Activated CD8-positive, alpha-beta T cell treated with anti-CD3 and anti-CD28 coated beads, Interleukin-2, amount 10 ng/mL, durations not matched to agents 7 days and 5 days (primary cell): ENCODE measurements at regions not wholly inside any gene's neighbourhood (a gene's known extent, or its start where the extent isn't known, plus 50 kb on each side); places are given as distances from the start of the nearest gene placed in this dataset.

Experiments used
- ATAC-seq: fragments of 150-1000 bp; cut with Tn5 transposase; one replicate; pipeline ENCODE4 v1.10.0; 2021; ENCODE audit warnings: moderate library complexity
- CTCF ChIA-PET: fragments of 350-600 bp; sonication (Branson Sonifier 250); formaldehyde crosslinking; loops from one replicate; lab custom pipeline; 2021; ENCODE audit warnings: antibody characterized with exemption; lab: Charles Lee
- POLR2A ChIA-PET: fragments of 350-600 bp; sonication (Branson Sonifier 250); formaldehyde crosslinking; loops from one replicate; lab custom pipeline; 2021; ENCODE audit warnings: antibody characterized with exemption; lab: Charles Lee
- DNase-seq: peaks from one replicate; pipeline ENCODE4 v3.0.0-alpha.2; 2020
- H3K27ac Mint-ChIP-seq: one replicate; pipeline ENCODE4 v1.8.0; 2021; ENCODE audit warnings: mild to moderate bottlenecking, mixed read lengths
- H3K27me3 Mint-ChIP-seq: one replicate; pipeline ENCODE4 v1.8.0; 2021; ENCODE audit warnings: low read depth, mixed read lengths
- H3K36me3 Mint-ChIP-seq: one replicate; pipeline ENCODE4 v1.8.0; 2021; ENCODE audit warnings: low read depth, mixed read lengths
- H3K4me1 Mint-ChIP-seq: one replicate; pipeline ENCODE4 v1.8.0; 2021; ENCODE audit warnings: low read depth, mixed read lengths
- H3K4me3 Mint-ChIP-seq: one replicate; pipeline ENCODE4 v1.8.0; 2021; ENCODE audit warnings: mild to moderate bottlenecking, mixed read lengths
- H3K9me3 Mint-ChIP-seq: one replicate; pipeline ENCODE4 v1.8.0; 2022; ENCODE audit warnings: mixed read lengths; ENCODE audit not compliant: insufficient read depth

DNA sequence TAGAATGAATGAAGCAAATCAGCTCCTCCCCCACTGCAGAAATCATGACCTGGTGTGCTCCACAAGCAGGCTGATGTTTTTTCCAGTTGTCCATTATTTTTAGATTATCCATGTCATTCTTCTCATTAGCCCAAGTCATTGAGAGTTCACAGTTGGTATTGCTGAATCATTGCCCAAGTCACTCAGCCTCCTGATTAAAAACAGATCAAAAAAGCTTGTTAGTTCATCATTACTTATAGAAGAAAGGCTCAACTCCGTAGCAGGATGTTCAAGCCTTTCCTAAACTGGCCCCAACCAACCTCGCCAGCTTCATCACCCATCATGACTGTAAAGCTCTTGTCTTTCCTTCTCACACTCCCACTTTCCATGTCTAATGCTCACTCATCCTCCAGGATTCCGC is 161.3 kb upstream of the CTTNBP2NL start:
- peaks cover 3% of the 10 kb centered on the region for H3K27me3 Mint-ChIP-seq
- ATAC-seq (no peak), DNase-seq (no peak)
- H3K9me3 Mint-ChIP-seq: no peaks in the 10 kb centered on the region
- CTCF ChIA-PET: no interaction called here
- no peaks in the 10 kb centered on the region for H3K4me1 Mint-ChIP-seq
- H3K4me3 Mint-ChIP-seq: no peak overlapping the region
- H3K27ac Mint-ChIP-seq: no peak overlapping the region
- POLR2A ChIA-PET: no interaction called here
- H3K36me3 Mint-ChIP-seq: no peaks in the 10 kb centered on the region

DNA sequence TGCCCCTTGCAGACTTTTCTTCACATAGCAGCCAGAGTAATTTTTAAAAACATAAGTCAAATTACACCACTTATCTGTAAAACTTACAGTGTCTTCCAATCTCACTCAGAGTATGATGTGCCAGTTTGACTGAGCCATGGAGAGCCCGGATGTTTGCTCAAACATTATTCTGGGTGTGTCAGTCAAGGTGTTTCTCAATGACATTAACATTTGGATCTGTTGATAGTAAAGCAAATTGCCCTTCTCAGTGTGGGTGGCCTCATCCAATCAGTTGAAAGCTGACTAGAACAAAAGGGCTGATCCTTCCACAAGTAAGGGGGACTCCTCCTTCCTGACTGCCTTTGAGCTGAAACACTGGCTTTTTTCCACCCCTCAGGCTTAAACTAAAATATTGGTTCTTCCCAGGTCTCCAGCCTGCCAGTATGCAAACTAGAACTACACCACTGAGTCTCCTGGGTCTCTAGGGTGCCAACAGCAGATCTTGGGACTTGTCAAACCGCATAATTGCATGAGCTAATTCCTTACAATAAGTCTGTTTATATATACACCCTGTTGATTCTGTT is 157.9 kb upstream of the CTTNBP2NL start:
- H3K27me3 Mint-ChIP-seq: peaks cover 3% of the 10 kb centered on the region
- ATAC-seq (no peak), DNase-seq (no peak)
- no peaks in the 10 kb centered on the region for H3K9me3 Mint-ChIP-seq
- ChIA-PET POLR2A (no interaction called here), CTCF (no interaction called here)
- H3K27ac Mint-ChIP-seq: no peak overlapping the region
- H3K4me1 Mint-ChIP-seq: no peaks in the 10 kb centered on the region
- no peak overlapping the region for H3K4me3 Mint-ChIP-seq
- no peaks in the 10 kb centered on the region for H3K36me3 Mint-ChIP-seq

DNA sequence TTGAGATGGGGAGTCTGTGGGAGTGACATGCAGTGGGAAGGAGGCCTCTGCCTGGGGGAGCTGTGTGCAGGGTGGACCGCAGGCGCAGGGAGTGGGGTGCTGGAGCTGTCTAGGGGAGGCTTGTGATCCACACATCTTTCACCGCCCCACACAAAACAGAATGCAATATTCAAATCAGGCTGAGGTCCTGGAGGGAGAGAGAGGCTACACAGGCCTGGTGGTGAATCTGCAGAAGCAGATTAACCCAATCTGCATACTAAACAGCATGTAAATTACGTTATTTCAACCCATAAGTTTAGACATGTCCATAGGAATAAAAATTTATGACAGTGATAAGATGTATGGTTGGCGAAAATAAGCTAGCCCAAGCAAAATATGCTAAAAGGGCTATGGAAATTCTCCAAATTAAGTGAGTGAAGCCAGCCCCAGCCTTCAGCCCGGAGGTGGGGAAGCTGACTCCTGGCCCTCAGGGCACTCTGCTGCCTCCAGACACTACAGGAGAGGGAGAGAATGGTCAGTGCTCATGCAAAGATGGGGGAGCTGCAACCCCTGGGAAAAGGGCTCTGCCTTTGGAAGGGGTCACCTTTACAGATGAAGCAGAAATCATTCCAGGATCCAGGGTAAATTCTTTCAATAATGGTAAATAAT is 156.2 kb upstream of the CTTNBP2NL start:
- POLR2A ChIA-PET: no interaction called here
- ATAC-seq (no peak), DNase-seq (no peak)
- Mint-ChIP-seq H3K9me3 (no peaks in the 10 kb centered on the region), H3K36me3 (no peaks in the 10 kb centered on the region), H3K27ac (no peak overlapping the region), H3K4me3 (no peak overlapping the region), H3K27me3 (peaks cover 2% of the 10 kb centered on the region), H3K4me1 (no peaks in the 10 kb centered on the region)
- CTCF ChIA-PET: no interaction called here

DNA sequence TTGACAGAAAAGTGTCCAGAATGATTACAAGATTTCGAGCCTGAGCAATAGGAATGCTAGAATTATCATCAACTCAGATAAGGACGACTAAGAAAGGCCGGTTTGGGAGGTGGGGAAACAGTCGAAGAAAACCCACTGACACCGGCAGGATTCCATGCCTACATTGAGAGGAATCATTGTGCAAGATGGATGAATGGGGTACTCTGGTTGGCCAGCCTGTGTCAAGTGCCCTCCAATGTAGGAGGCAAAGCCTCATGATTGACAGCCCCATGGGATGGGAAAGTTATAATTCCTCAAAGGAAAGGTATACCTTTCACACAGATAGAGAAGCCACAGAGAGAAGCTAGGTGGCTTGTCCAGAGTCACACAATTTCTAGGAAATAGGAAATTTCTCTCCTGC is 153.5 kb upstream of the CTTNBP2NL start:
- H3K27me3 Mint-ChIP-seq: peaks cover 2% of the 10 kb centered on the region
- ChIA-PET CTCF (no interaction called here), POLR2A (no interaction called here)
- no peaks in the 10 kb centered on the region for H3K9me3 Mint-ChIP-seq
- H3K27ac Mint-ChIP-seq: no peak overlapping the region
- no peak for ATAC-seq
- no peak for DNase-seq
- no peaks in the 10 kb centered on the region for H3K4me1 Mint-ChIP-seq
- no peaks in the 10 kb centered on the region for H3K36me3 Mint-ChIP-seq
- H3K4me3 Mint-ChIP-seq: no peak overlapping the region

DNA sequence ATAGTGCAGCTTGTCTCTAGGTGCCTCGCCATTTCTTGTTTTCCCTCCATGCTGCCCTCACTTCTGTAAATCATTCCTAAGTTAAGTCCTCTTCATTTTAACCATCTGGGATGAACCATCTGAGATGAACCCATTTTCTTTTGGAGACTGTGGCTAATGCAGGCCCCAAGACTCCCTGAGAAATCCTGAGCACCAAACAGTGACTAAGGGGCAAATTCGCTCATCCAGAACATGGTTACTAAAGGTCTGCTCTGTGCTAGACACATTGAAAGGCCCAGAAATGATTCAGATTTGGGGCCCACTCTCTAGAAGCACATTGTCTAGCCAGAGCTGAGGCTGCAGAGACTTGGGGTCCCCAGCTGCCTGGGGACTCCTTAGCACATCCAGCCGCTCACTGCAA is 151.9 kb upstream of the CTTNBP2NL start:
- CTCF ChIA-PET: no interaction called here
- ATAC-seq (no peak), DNase-seq (no peak)
- no peaks in the 10 kb centered on the region for H3K4me1 Mint-ChIP-seq
- no peaks in the 10 kb centered on the region for H3K36me3 Mint-ChIP-seq
- no peaks in the 10 kb centered on the region for H3K9me3 Mint-ChIP-seq
- H3K27ac Mint-ChIP-seq: no peak overlapping the region
- H3K27me3 Mint-ChIP-seq: no peaks in the 10 kb centered on the region
- H3K4me3 Mint-ChIP-seq: no peak overlapping the region
- POLR2A ChIA-PET: no interaction called here

DNA sequence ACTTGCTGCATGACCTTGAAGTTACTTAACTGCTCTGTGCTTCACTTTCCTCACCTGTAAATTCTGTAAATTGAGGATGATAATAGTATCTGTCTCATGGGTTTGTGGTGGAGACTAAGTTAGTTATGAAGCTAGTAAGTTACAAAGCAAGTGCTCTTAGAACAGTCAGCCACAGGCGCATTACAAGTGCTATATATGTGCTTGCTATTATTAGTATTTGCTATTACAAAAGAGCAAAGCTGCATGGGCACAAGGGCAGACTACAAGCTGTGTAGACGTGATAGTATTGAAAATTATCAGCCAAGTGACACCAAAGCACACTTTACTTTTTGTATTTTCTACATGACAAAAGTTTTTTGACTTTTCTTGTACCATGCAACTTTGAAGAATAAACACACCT is 150.9 kb upstream of the CTTNBP2NL start:
- ChIA-PET CTCF (no interaction called here), POLR2A (no interaction called here)
- Mint-ChIP-seq H3K27me3 (no peaks in the 10 kb centered on the region), H3K4me1 (no peaks in the 10 kb centered on the region), H3K36me3 (no peaks in the 10 kb centered on the region), H3K4me3 (no peak overlapping the region), H3K27ac (no peak overlapping the region), H3K9me3 (no peaks in the 10 kb centered on the region)
- ATAC-seq: no peak
- DNase-seq: no peak

DNA sequence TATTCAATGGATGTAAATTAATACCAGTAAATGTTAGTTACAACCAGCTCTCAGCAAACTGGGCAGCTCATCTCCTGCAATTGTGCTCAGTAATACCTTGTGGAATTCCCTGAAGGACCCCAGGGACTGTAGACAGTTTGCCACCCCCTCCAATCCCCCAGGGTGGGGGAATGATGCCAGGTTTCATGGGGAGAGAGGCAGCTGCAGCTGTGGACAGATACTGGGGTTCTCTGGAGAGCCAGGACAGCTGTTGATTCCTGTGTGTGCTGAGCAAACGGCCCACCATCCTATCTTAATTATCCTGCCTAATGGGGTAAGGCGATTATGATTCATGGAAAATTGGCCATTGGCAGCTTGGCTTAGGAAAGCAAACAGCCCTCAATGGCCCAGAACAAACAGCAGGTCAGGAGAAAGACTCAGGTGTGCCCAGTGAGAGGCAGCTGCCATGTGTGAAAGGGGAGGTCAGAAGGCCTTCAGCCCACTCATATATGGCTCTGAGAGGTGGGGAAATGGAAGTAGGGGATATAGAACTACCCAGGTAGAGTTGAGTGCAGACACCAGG is 148.9 kb upstream of the CTTNBP2NL start:
- ChIA-PET POLR2A (no interaction called here), CTCF (interaction anchor here (1.0 kb wide), 1 partner anchor 144 kb away, joined by 3 read pairs; no protein-coding TSS in a partner anchor)
- Mint-ChIP-seq H3K9me3 (no peaks in the 10 kb centered on the region), H3K4me1 (no peaks in the 10 kb centered on the region), H3K27me3 (no peaks in the 10 kb centered on the region), H3K4me3 (no peak overlapping the region), H3K27ac (no peak overlapping the region), H3K36me3 (no peaks in the 10 kb centered on the region)
- DNase-seq: no peak
- ATAC-seq: no peak

DNA sequence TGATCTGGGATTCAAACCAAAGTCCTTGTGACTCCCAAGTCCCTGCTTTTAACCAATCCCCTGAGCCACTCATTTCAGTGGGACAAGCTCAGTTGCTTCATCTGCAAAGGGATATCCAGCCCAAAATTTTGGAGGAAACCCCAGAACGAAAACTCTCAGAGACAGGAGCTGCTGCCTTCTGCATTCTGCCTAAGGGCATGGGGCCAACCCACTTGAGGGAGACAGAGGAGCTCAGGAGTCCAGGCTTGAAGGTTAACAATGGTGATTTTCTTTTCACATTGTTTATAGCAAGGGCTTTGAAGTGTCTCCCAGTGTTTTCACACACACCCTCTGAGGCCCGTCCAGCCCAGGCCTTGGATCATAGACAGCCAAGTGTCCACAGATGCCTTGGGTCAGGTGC is 148.1 kb upstream of the CTTNBP2NL start:
- ChIA-PET CTCF (no interaction called here), POLR2A (no interaction called here)
- no peak overlapping the region for H3K4me3 Mint-ChIP-seq
- no peaks in the 10 kb centered on the region for H3K4me1 Mint-ChIP-seq
- no peaks in the 10 kb centered on the region for H3K27me3 Mint-ChIP-seq
- no peak for ATAC-seq
- H3K27ac Mint-ChIP-seq: no peak overlapping the region
- no peaks in the 10 kb centered on the region for H3K36me3 Mint-ChIP-seq
- no peaks in the 10 kb centered on the region for H3K9me3 Mint-ChIP-seq
- no peak for DNase-seq

DNA sequence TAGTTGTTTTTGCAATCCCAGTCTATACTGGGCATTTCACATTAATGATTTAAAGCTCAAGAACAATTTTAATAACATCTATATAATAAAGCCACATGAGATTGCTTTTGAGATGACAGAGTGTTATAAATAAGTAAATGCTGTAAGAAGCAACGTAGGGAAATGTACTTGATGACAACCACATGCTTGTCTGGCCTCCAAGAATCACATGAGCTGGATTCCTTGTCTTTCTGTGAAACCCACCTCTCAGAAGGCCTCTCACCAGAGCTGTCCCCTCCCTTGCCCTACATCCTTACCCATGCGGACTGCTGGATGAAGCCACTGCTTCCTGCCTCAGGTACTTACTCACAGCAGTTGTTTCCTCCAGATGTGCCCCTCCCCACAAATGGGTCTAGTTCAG is 145.1 kb upstream of the CTTNBP2NL start:
- Mint-ChIP-seq H3K4me3 (no peak overlapping the region), H3K4me1 (no peaks in the 10 kb centered on the region), H3K27me3 (no peaks in the 10 kb centered on the region), H3K27ac (no peak overlapping the region), H3K9me3 (no peaks in the 10 kb centered on the region), H3K36me3 (no peaks in the 10 kb centered on the region)
- DNase-seq: no peak
- CTCF ChIA-PET: no interaction called here
- POLR2A ChIA-PET: no interaction called here
- no peak for ATAC-seq

DNA sequence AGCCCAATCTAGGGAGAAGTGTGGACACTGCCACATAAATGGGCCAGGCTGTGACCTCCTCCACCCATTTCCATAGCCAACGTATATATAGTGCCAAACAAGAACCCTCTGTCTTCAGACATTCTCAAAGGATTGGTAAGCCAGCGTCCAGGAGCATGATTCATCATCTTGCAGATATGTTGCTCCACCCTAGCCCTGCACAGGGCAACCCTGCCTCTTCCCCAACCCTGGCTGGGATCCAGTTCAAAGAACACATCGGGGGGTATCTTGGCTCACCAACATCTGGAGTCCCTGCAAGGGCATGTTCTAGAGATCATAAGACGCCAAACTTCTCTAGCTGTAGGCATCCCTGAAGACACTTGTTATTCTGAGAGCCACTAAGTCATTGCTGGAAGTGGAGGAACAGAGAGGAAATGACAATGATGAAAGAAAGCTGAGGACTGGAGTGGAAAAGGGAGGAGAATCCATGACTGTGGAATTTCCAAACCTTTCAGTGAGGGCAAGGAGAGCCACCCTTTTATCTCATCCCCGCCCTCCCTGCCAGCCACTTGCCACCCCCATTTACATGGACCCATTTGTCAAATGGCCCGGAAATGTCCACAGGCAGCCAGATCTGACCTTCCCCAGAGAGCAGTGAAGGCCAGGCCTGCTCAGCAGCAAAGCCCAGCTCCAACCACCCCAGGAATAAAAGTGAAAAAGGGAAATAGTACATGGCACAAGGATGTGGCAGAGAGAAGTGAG is 144.1 kb upstream of the CTTNBP2NL start:
- ChIA-PET CTCF (no interaction called here), POLR2A (no interaction called here)
- Mint-ChIP-seq H3K36me3 (no peaks in the 10 kb centered on the region), H3K27me3 (peaks cover 5% of the 10 kb centered on the region), H3K27ac (no peak overlapping the region), H3K9me3 (no peaks in the 10 kb centered on the region), H3K4me3 (no peak overlapping the region), H3K4me1 (no peaks in the 10 kb centered on the region)
- ATAC-seq: no peak
- no peak for DNase-seq

DNA sequence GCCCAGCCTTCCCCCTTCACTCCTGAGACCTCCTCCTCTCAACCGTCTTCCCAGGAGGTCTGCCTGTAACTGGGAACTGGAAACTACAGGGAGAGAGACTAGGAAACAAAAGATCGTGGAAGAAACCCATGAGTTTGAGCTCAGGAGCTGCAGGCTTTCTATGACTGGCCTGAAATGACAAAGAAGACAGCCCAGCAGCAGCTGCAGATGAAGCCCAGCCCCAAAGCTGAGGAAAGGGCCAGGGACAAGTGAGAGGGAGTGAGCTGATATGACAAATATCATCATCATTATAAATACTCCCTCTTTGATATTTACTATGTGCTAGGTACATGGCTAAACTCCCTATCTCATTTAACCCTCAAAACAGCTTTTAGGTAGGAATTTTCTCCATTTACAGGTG is 142.6 kb upstream of the CTTNBP2NL start:
- Mint-ChIP-seq H3K27ac (no peak overlapping the region), H3K4me3 (no peak overlapping the region), H3K36me3 (no peaks in the 10 kb centered on the region), H3K4me1 (no peaks in the 10 kb centered on the region), H3K9me3 (no peaks in the 10 kb centered on the region), H3K27me3 (peaks cover 10% of the 10 kb centered on the region)
- ChIA-PET CTCF (no interaction called here), POLR2A (no interaction called here)
- DNase-seq (no peak), ATAC-seq (no peak)

DNA sequence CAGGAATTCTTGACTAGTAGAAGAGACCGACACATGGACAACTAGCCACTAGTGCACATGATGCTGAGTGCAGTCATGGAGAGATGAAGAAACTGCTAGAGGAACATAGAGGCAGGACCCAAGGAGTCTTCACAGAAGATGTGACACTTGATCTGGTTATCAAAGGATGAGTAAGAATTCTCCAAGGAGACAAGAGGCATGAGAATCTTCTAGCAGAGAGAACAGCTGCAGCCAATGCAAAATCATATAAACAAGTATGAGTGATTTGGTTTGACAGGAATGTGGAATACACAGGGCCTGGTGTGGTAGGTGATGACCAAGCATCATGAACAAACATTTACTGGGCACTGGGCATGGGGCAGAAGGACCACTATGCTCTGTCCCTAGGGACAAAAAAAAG is 140.9 kb upstream of the CTTNBP2NL start:
- CTCF ChIA-PET: no interaction called here
- H3K9me3 Mint-ChIP-seq: no peaks in the 10 kb centered on the region
- peaks cover 10% of the 10 kb centered on the region for H3K27me3 Mint-ChIP-seq
- H3K4me1 Mint-ChIP-seq: no peaks in the 10 kb centered on the region
- H3K27ac Mint-ChIP-seq: no peak overlapping the region
- ATAC-seq: no peak
- POLR2A ChIA-PET: no interaction called here
- no peaks in the 10 kb centered on the region for H3K36me3 Mint-ChIP-seq
- no peak for DNase-seq
- no peak overlapping the region for H3K4me3 Mint-ChIP-seq
